Natural killer cell (primary cell): ENCODE measurements at regions not wholly inside any gene's neighbourhood (a gene's known extent, or its start where the extent isn't known, plus 50 kb on each side); places are given as distances from the start of the nearest gene placed in this dataset.

Experiments
- ATAC-seq, 3 donors: fragments of 150-1000 bp in 2 of 3; fragments of 200-7000 bp in 1 of 3; cut with Tn5 transposase; 1 replicate in 1 of 3; 2 replicates in 2 of 3; pipeline ENCODE4 v1.10.0; 2021; ENCODE audit warnings: mild to moderate bottlenecking in 2 of 3, moderate library complexity in 2 of 3
- DNase-seq, 2 donors: peaks; one replicate each; pipeline versions ENCODE4 v3.0.0 to v3.0.0-alpha.2; 2013 to 2021; ENCODE audit warnings: mixed read lengths in 1 of 2
- H3K27ac ChIP-seq: one replicate; pipeline ENCODE4 v1.5.1; 2013; ENCODE audit warnings: mild to moderate bottlenecking, low read length
- H3K27me3 ChIP-seq: one replicate; pipeline ENCODE4 v1.6.1; 2013; ENCODE audit warnings: low read length; ENCODE audit not compliant: control insufficient read depth, insufficient read depth
- H3K36me3 ChIP-seq: one replicate; pipeline ENCODE4 v1.6.1; 2013; ENCODE audit warnings: low read length; ENCODE audit not compliant: control insufficient read depth, insufficient read depth
- H3K4me1 ChIP-seq: one replicate; pipeline ENCODE4 v1.6.1; 2013; ENCODE audit warnings: low read length; ENCODE audit not compliant: control insufficient read depth, insufficient read depth
- H3K4me3 ChIP-seq: one replicate; pipeline ENCODE4 v1.5.1; 2013; ENCODE audit warnings: low read length
- H3K9me3 ChIP-seq: one replicate; pipeline ENCODE4 v1.6.1; 2013; ENCODE audit warnings: low read length; ENCODE audit not compliant: control insufficient read depth, insufficient read depth
- H3K27ac Mint-ChIP-seq, 2 donors: one replicate each; pipeline ENCODE4 v1.8.0; 2022; ENCODE audit warnings: mild to moderate bottlenecking in 2 of 2, mixed read lengths in 2 of 2, moderate library complexity in 1 of 2
- H3K27me3 Mint-ChIP-seq, 2 donors: one replicate each; pipeline ENCODE4 v1.8.0; 2022; ENCODE audit warnings: low read depth in 2 of 2, mixed read lengths in 2 of 2
- H3K36me3 Mint-ChIP-seq: one replicate; pipeline ENCODE4 v1.8.0; 2022; ENCODE audit warnings: mixed read lengths
- H3K4me1 Mint-ChIP-seq, 2 donors: one replicate each; pipeline ENCODE4 v1.8.0; 2022; ENCODE audit warnings: mixed read lengths in 2 of 2
- H3K4me3 Mint-ChIP-seq: one replicate; pipeline ENCODE4 v1.8.0; 2022; ENCODE audit warnings: mild to moderate bottlenecking, moderate library complexity, mixed read lengths
- H3K9me3 Mint-ChIP-seq, 2 donors: one replicate each; pipeline ENCODE4 v1.8.0; 2022; ENCODE audit warnings: mixed read lengths in 2 of 2
- CTCF ChIP-seq: fragments of 200-600 bp; IDR thresholded peaks from one replicate; pipeline ENCODE4 v1.8.0; 2022; ENCODE audit warnings: antibody characterized with exemption
- WGBS: methylation state at CpG from one replicate; pipeline ENCODE4 v1.1.7; 2013; ENCODE audit warnings: missing lambda C conversion rate; ENCODE audit not compliant: insufficient coverage; 5-methylcytosine and 5-hydroxymethylcytosine counted together
- intact Hi-C: fragments of 100-400 bp; cut with micrococcal nuclease; formaldehyde crosslinking; loops from one replicate; pipeline ENCODE4 v1.14.2; 2022

- no peaks in the 10 kb centered on the region for H3K9me3 ChIP-seq
- no peaks in the 10 kb centered on the region for H3K36me3 ChIP-seq
- ATAC-seq = no peak
- no peak overlapping the region for H3K27ac ChIP-seq
- H3K27me3 ChIP-seq = no peaks in the 10 kb centered on the region
- Mint-ChIP-seq H3K9me3 (peaks cover 0 to 2% of the 10 kb centered on the region in 2 donors), H3K27me3 (no peaks in the 10 kb centered on the region), H3K4me1 (peaks cover 14% of the 10 kb centered on the region in 2 donors), H3K4me3 (no peak overlapping the region), H3K27ac (no peak overlapping the region), H3K36me3 (no peaks in the 10 kb centered on the region)
- DNase-seq = no peak
- WGBS = 92% methylated on average over 9 of the region's 9 CpGs
- intact Hi-C loops = no loop called here
- no peak overlapping the region for H3K4me3 ChIP-seq
- H3K4me1 ChIP-seq = no peaks in the 10 kb centered on the region
- no peak for TF ChIP-seq CTCF
Measured at GRCh38 chr7:125563557-125563956, 633.9 kb upstream of the POT1 start.

GRCh38 chr7:125561006-125561405 lies 631.4 kb upstream of the POT1 start:
- peak in 1 of 3 donors; percentile 50 for ATAC-seq
- intact Hi-C loops = no loop called here
- no peak for DNase-seq
- Mint-ChIP-seq H3K27ac (peak overlapping the region; percentile 33 to 72), H3K27me3 (no peaks in the 10 kb centered on the region), H3K9me3 (peaks cover 0 to 2% of the 10 kb centered on the region in 2 donors), H3K4me3 (peak overlapping the region; percentile 88), H3K4me1 (peaks cover 14% of the 10 kb centered on the region in 2 donors), H3K36me3 (no peaks in the 10 kb centered on the region)
- Histone ChIP-seq H3K4me3 (peak overlapping the region; percentile 10), H3K36me3 (no peaks in the 10 kb centered on the region), H3K27me3 (no peaks in the 10 kb centered on the region), H3K27ac (no peak overlapping the region), H3K9me3 (no peaks in the 10 kb centered on the region), H3K4me1 (no peaks in the 10 kb centered on the region)
- whole genome bisulfite sequencing = 2% methylated on average over 3 of the region's 3 CpGs
- no peak for TF ChIP-seq CTCF

GRCh38 chr7:125559921-125560320 lies 630.3 kb upstream of the POT1 start:
- intact Hi-C loops = no loop called here
- ATAC-seq = no peak
- H3K9me3 ChIP-seq = no peaks in the 10 kb centered on the region
- H3K4me3 Mint-ChIP-seq = no peak overlapping the region
- H3K4me1 ChIP-seq = no peaks in the 10 kb centered on the region
- H3K36me3 ChIP-seq = no peaks in the 10 kb centered on the region
- peaks cover 0 to 2% of the 10 kb centered on the region in 2 donors for H3K9me3 Mint-ChIP-seq
- no peak overlapping the region for H3K4me3 ChIP-seq
- WGBS = 54% methylated on average over 2 of the region's 2 CpGs
- H3K27ac ChIP-seq = no peak overlapping the region
- H3K4me1 Mint-ChIP-seq = peaks cover 14% of the 10 kb centered on the region in 2 donors
- H3K27me3 ChIP-seq = no peaks in the 10 kb centered on the region
- H3K27me3 Mint-ChIP-seq = no peaks in the 10 kb centered on the region
- TF ChIP-seq CTCF = no peak
- H3K27ac Mint-ChIP-seq = no peak overlapping the region
- DNase-seq = no peak
- no peaks in the 10 kb centered on the region for H3K36me3 Mint-ChIP-seq

- WGBS = 83% methylated on average over 1 of the region's 1 CpG
- no peak for DNase-seq
- ATAC-seq = no peak
- no peaks in the 10 kb centered on the region for H3K27me3 ChIP-seq
- no peak overlapping the region for H3K4me3 ChIP-seq
- H3K27me3 Mint-ChIP-seq = no peaks in the 10 kb centered on the region
- H3K4me1 ChIP-seq = no peaks in the 10 kb centered on the region
- H3K4me3 Mint-ChIP-seq = no peak overlapping the region
- peaks cover 6 to 7% of the 10 kb centered on the region in 2 donors for H3K4me1 Mint-ChIP-seq
- intact Hi-C loops = no loop called here
- no peak for TF ChIP-seq CTCF
- no peak overlapping the region for H3K27ac Mint-ChIP-seq
- no peaks in the 10 kb centered on the region for H3K9me3 Mint-ChIP-seq
- no peaks in the 10 kb centered on the region for H3K36me3 ChIP-seq
- no peaks in the 10 kb centered on the region for H3K9me3 ChIP-seq
- H3K36me3 Mint-ChIP-seq = no peaks in the 10 kb centered on the region
- H3K27ac ChIP-seq = no peak overlapping the region
Measured at GRCh38 chr7:125555916-125556315, 626.3 kb upstream of the POT1 start.
